ENCODE measurements at regions not wholly inside any gene's neighbourhood (a gene's known extent, or its start where the extent isn't known, plus 50 kb on each side); places are given as distances from the start of the nearest gene placed in this dataset.

DNA sequence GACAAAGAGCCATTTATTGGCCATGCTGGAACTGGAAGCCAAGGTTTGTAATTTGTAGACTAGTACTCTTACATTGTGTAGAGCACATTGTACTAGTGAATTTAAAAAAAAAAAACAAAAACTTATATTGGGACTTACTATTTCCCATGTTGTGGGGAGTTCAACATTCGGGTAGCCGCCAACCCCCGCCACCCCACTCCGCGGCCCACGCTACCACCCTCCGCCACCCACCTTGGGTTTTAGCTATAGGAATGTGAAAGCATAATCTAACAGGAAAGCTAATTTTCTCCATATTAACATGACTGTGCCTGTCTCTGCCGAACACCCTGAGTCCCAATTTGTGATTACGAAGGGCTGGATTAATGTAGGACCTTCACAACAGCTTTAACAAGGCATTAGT is 275.8 kb downstream of the FIGN start:
- DNase-seq (ENCODE audit: low read depth in 2 of 2) = no peak

DNA sequence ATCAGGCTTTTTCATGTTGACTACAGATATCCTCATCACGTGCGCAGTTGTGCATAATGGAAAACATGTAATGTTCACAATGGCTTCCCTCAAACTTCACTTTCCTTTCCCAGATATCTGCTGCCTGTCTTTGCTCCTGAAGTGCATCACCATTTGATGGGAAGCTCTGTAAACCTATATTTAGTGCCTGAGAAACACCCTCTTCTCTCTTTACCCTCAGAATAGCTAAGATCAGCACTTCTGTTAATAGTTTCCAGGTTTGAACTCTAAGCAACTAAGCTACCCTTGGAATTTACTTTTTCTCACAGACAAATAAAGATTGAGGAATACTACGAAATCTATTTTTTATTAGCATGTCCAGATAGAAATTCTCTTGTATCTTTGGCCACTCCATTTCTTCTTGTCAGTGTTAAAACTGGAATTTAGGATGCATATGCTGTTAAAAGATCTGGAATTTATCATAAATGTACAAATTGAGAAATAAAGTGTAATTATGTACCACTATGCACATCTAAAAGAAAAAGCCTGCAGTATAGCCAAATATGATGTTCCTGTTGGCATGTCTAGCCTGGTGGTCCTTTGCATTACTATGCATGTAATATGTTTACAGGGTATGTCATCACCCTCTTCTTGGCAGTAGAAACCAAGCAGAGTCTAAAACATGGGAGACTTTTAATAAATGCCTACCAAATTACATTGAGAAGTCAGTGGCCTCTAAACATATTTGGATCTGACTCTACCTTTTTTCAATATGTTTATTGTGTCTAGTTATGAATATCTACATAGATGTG is 278.7 kb downstream of the FIGN start:
- no peak for DNase-seq (ENCODE audit: low read depth in 2 of 2)

DNA sequence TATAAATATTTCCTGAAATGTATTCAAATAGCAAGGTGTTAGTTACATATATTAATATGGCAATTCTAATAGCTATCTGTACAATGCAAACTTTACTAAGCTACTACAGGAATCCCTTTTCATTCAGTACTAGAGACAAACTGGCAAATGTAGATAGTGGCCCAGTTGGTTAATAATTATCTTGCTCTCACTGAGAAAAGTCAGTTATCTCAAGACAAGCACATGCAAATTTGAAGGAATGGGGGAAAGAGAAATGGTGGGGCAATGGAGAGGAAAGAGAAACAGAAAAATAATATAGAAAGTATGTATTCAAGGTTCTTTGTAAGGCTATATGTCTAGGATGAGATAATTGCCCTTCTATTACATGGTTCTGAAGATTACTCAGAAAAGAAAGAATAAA is 280.0 kb downstream of the FIGN start:
- no peak for DNase-seq (ENCODE audit: low read depth in 2 of 2)

DNA sequence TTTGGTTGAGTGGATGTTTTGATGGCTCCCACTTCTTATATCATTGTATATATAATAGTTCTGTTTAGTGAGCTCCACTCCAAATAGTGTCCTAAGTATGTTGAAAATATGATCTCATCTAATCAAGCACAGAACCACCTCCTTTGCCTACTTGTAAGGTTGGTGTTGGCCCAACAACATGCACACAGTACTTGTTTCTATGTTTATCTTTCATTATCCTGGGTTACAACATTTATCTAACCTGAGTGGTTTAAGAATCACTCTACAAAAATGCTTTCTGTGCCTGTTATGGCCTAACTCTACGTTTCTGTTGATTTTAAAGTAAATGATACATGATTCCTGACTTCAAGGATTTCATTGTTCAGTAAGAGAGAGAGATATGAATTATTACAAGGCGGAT is 281.9 kb downstream of the FIGN start:
- no peak for DNase-seq (ENCODE audit: low read depth in 2 of 2)

DNA sequence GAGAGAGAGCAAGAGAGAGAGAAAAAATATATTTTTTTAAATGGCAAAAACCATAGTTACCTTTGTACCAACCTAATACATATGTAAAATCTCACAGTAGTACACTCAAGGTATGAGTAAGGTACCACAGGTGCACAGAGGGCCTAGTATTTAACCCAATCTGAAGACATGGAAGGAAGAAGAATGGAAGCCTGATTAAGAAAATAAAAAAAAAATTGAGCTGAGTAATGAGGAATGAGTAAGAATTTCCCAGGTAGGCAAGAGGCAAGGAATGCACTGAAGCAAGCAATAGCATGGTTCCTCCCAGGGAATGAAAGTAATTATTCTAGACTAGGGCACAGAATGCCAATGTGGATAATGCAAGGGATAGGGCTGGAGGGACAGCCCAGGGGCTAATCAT is 294.2 kb downstream of the FIGN start:
- DNase-seq (ENCODE audit: low read depth in 2 of 2) = no peak

DNA sequence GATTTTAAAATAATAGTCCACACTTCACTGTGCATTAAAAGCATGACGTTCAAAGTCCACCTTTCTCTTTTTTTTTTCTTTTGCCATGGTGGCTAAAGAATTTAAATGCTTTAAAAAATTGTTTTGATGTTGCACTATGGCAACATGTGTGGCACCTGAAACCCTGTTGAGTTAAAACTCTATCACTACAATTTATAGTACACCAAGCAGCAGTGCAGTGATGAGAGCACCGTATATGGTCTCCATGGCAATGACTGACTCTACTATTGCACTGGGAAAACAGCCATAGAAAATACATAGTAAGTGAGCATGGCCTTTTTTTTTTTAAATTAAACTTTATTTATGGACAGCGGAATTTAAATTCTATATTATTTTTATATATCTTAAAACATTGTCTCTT is 298.8 kb downstream of the FIGN start:
- no peak for DNase-seq (ENCODE audit: low read depth in 2 of 2)

DNA sequence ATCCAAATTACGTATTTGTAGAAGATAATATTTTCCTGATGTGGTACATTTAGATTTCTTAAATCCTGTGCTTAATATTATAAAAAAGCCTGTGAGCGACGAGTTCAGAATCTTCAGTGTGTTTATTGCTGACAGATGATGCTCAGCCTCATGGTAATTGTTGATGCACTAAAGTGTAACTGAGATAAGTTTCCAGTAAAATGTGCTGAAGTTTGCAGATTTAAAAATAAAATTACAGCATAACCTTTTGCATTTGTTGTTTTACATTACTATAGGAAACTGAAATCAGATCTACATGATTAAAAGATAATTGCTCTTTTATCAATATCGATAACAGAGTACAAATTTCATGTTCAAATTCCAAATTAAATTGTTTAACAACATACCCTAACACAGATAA is 307.6 kb downstream of the FIGN start:
- no peak for DNase-seq (ENCODE audit: low read depth in 2 of 2)

DNA sequence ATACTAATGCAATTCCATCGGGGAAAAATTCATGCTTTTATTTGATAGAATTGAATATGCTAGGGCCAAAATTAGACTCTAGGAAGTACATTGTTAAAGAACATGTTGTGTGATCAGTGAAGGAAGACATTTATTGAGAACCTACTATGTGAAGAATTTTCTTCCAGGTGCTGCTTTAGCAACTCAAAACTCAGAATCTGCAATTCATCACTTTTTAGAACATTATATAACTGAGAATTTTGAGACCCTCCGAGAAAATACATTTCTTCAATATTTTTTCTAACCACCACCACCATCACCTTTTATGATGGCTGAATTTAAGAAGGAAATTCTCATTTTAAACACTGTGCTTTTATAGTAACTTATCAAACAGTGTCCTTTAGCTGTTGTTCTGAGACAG is 315.2 kb downstream of the FIGN start:
- DNase-seq (ENCODE audit: low read depth in 2 of 2) = no peak

DNA sequence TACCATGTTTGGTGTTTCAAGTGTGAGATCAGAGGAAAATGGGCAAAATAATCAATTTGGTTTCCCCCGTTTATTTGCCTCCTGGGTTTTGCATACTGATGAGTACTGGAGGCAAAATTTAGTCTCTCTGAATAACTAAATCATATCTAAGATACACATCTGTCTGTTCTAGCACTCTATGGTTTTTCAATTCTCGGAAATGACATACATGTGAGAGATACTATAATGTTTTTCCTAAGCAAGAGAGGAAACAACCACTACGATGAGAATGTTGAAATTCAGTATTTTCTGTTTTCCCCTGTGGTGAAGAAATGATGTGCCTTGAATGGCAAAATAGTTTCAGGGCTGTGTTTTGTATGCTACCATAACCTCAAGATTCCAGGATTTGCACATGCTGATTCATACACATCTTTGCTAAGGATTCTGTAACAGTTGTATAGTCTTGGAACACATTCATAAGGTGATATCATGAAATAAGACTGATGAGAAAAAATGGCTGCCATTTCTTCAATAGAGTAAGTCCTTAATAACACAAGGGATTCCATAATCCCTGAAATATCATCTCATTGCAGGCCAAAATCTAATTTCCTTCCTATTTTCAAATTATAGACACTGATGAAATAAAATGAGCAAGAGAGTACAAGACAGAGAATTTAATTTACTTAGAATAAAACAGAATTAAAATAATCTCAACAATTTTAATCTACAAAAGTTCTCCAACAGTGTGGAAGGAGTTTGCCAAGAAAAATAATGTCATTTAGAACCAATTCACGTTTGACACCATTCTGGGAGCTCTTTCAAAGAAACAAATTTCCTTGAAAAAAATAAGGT is 316.6 kb downstream of the FIGN start:
- DNase-seq (ENCODE audit: low read depth in 2 of 2) = no peak

DNA sequence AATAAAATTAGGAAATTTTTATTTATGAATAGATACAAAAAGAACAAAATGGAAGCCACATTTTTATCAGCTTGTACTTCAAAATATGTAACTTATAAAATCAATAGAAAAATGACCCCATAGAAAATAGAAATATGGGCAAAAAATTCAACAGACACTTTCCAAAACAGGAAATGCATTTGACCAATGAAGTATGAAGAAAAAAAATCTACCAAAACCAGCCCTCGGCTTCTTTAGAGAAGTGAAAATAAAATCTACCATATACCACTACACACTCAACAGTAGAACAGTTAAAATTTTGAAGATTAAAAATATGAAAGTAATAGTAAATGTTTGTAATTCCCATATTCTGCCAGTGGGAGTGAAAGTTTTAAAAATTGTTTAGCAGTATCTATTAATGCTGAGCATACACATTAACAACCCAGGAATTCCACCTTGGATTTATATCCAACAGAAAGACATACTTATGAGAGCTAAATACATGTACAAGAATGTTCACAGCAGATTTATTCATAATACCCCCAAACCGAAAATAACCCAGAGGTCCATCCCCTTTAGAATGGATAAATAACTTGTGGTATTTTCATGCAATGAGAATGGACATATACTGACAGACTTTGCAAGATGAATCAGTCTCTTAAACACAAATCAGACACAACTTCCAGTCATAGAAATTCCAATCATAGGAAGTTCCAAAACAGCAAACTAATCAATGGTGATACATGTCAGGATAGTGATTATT is 318.0 kb downstream of the FIGN start:
- no peak for DNase-seq (ENCODE audit: low read depth in 2 of 2)

DNA sequence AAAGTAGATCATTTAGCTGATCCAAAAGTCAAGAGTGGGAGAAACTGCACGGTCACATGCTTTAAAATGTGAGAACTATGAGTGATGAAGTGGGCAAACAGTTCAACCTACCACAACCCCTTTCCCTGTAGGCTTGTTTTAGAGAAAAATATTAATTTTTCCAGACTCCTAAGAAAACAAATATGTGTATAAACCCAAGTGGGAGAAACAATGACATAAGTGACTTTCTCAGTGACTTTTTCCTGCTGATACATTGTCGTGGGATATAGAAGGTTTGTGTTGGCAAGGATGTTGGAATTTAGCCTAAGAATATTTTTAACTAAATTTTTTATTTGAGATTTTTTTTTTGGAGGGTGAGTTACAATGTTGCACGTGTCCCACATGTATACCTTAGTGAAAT is 321.7 kb downstream of the FIGN start:
- no peak for DNase-seq (ENCODE audit: low read depth in 2 of 2)

DNA sequence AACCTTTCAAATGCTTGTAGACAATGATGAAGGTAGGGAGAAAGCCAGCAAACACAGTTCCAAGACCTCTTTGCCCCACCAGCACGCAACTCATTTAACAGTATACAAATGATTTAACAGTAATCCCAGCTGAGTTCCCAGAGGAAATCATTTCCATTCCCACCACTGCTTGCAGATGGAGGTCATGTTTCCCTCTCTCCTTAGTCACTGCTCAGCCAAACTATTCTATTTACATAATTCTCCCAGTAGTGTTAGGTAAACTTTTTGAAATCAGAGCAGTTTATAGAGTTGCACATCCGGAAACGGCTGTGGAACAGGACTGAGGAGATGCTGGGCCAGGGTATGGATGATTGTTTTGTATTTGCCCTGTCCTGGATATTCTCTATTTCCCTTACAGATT is 328.5 kb downstream of the FIGN start:
- no peak for DNase-seq (ENCODE audit: low read depth in 2 of 2)

DNA sequence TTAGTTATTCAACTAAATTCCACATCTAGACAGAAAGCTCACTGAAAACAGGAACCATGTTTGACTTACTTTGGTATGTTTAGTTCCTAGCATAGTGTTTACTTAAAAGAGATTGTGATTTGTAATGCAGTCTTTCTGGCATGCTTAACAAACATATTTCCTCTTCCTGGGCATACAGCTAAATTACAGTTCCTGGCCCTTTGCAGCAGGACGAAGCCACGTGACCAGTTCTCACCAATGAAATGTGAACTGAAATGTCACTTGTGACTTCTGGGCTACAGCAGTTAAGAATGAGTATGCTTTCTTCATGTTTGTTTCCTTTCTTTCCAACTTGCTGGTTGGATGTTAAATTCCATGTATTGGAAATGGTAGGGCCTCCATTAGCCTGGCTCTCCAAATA is 330.5 kb downstream of the FIGN start:
- DNase-seq (ENCODE audit: low read depth in 2 of 2) = no peak

DNA sequence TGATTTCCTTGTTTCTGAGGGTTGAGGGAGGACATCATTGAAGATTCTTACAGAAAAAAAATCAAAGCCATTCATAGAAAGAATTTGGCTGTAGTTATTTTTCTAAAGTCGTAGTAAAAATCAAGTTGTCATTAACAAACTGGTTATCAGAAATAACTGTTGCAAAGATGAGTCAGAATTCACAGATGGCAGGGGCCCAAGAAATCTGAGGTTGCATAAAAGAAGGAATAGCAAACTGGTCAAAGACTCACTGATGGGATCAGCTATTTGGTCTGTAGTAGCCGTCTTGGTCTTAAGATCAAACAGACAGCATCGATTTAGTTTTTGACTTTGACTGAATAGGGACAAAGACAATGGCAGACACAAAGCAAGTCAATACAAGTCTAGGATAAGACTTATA is 334.3 kb downstream of the FIGN start:
- no peak for DNase-seq (ENCODE audit: low read depth in 2 of 2)

DNA sequence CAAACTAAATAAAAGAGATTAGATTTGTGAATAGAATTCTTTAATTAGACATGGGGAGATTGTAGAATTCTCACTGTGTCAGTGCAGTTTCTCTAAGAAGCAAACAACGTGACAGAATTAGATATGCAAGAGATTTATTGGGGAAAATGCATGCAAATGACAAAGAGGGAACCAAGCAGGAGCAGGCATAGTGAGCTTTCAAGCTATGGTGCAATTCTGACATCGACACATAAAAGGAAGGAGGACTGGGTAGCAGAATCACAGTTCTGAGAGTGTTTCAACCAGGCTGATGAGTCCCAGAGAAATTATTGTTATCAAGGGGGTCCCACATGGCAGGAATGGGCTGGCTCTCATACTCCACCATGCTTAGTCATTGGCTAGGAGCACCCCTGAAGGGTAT is 338.4 kb downstream of the FIGN start:
- DNase-seq (ENCODE audit: low read depth in 2 of 2) = no peak

DNA sequence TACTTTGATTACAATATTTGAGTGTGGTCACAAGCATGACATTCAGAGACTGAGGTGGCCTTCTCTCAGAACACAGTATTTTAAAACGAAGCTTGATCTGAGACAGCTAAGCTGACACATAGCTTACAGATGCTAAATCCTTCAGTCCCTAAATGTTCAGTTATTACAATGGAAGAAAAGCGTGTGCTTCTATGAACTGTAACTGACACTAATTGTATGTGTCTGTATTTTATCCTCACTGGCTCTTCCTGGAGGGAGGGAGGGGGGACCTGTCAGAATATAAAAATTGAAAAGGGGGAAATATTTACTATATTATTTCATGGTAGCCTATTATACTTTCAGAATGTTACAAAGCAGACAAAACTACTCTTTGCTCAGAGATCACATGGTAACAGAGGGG is 340.2 kb downstream of the FIGN start:
- DNase-seq (ENCODE audit: low read depth in 2 of 2) = no peak

DNA sequence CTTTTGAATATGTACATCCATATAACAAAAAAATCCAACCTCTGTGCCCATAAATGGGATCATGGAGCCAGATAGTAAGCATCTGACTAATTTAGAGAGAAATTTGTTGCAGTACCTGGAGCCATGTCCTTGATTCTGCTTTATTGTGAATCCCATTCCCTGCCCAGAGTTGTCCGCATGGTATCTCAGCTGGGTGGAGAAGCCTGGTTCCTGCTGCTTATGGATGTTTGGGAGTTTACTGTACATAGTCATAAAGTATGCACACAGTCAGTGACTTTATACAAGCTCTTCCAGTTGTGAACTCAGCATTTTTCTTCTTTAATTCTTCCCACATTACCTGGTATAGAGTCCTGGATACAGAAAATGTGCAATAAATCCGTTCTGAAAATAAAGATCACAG is 346.0 kb downstream of the FIGN start:
- no peak for DNase-seq (ENCODE audit: low read depth in 2 of 2)

DNA sequence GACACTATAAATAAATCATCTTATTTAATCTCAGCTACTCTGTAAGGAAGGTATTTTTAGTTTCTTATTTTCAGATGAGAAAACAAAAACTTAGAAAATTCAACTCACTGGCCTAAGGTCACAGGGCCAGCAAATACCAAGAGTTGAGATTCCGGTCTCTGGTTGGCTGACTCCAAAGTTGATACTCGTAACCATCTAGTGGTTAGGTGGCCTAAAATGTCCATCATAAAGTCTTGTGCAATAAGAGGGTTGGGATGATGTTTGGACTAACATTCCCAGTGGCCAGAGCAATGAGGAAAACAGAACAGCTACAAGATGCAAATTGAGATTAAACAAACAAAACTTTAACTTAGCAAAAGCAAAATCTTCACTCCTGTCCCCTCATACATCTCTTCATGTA is 360.3 kb downstream of the FIGN start:
- DNase-seq (ENCODE audit: low read depth in 2 of 2) = no peak

DNA sequence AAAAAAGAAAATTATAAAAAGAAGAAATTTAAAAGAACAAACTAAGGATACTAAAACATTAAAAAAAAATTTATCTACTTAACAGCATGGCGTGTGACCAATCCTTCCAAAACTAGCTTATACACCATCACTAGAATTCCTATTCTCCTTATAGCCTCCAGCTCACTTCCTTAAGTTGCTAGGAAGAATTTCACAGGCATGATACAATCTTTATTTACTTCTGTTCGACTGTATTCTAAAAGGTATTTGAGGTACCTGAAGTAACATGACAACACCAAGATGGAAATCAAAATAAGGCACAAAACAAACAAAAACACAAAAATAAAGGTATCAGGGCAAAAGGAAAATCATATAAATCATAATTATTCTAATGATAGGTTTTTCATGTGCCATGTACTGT is 360.7 kb downstream of the FIGN start:
- no peak for DNase-seq (ENCODE audit: low read depth in 2 of 2)

DNA sequence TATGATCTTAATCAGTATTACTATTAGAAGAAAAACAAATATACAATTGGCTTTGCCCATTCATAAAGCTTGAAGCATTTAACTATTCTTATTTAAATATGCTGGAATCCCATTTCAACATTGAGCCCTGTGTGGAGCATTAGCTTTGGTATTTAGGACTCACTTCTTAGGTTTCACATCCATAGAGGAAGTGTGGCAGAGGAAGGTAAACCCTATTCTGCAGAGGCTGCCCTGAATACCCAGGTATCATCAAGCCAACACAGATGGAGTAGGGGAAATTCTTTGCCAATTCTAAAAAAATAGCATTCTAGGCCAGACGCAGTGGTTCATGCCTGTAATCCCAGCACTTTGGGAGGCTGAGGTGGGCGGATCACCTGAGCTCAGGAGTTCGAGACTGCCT is 361.5 kb downstream of the FIGN start:
- DNase-seq (ENCODE audit: low read depth in 2 of 2) = no peak

DNA sequence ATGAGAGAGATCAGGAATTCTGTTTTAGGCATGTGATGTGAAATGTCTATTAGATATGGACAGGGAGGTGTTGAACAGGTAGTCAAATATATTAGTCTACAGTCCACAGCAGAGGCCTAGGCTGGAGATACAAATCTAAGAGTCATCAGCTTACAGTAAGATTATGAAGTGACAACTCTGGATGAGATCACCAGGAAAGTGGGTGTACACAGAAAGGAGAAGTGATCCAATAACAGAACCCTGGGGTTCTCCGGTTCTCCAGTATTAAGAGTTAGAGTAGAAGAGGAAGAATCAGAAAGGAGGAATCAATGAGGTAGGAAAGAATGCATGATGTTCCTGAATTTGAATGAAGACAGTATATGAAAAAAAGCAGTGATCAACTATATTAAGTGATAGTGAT is 362.3 kb downstream of the FIGN start:
- no peak for DNase-seq (ENCODE audit: low read depth in 2 of 2)

DNA sequence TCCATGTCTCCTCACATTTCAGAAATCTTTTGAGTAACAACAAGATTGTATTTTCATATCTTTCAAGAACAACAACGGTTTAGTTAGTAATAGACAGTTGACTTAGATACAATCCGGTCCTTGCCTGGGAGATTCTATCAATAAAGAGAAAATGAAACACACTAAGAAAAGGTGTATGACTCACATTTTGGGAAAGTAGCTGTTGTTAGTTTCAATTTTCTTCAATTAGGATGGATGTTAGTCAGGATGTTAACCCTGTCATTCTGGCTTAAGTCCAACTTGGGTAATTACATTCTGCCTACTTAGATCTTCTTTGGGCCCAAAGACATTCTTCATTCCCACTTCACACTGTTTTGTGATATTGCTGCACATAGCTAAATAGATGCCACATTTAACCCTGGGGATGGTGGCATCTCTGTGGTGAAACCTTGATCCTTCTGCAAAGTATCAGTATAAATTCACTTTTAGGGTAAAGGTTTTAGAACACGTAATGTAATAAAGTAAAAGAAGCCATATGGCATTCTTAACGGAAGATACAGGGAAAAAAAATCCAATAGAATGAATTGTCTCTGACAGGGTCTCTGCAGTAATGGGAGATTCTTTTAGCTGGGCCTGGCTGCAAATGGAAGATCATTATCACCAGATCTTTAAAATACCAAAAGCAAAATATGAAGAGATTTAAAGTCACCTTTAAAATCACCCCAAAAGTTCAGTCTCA is 365.5 kb downstream of the FIGN start:
- no peak for DNase-seq (ENCODE audit: low read depth in 2 of 2)

All from stimulated activated CD4-positive, alpha-beta T cell treated with anti-CD3 and anti-CD28 coated beads, Interleukin-4, amount 100 ng/mL, for 48 hours (primary cell).